Psoas muscle (tissue), 7 donors: ENCODE measurements at regions not wholly inside any gene's neighbourhood (a gene's known extent, or its start where the extent isn't known, plus 50 kb on each side); places are given as distances from the start of the nearest gene placed in this dataset.

ENCODE experiments used
- ATAC-seq, 4 donors: fragments of 200-7000 bp; cut with Tn5 transposase; one replicate each; pipeline ENCODE4 v1.9.1; 2020; ENCODE audit warnings: moderate library complexity in 3 of 4, mild to moderate bottlenecking in 2 of 4
- DNase-seq, 2 donors: peaks; one replicate each; pipeline ENCODE4 v3.0.0-alpha.2; 2020
- H3K27ac ChIP-seq: fragments of 200-600 bp; one replicate; pipeline ENCODE4 v1.8.0; 2022
- H3K27me3 ChIP-seq, 3 donors: fragments of 200-600 bp in 1 of 3; one replicate each; pipeline versions ENCODE4 v1.6.1 to v1.8.0; 2013 to 2022; ENCODE audit warnings: low read length in 2 of 3, mild to moderate bottlenecking in 2 of 3, moderate library complexity in 1 of 3; ENCODE audit not compliant: insufficient read depth in 3 of 3
- H3K36me3 ChIP-seq, 2 donors: fragments of 200-600 bp in 1 of 2; one replicate each; pipeline versions ENCODE4 v1.6.1 to v1.8.0; 2013 to 2022; ENCODE audit warnings: low read depth in 1 of 2, mild to moderate bottlenecking in 1 of 2, moderate library complexity in 1 of 2; ENCODE audit not compliant: insufficient read depth in 1 of 2
- H3K4me1 ChIP-seq: fragments of 200-600 bp; one replicate; pipeline ENCODE4 v1.8.0; 2022
- H3K4me3 ChIP-seq: fragments of 200-600 bp; one replicate; pipeline ENCODE4 v1.8.0; 2022; ENCODE audit warnings: mild to moderate bottlenecking
- H3K9me3 ChIP-seq: fragments of 200-600 bp; one replicate; pipeline ENCODE4 v1.8.0; 2022
- WGBS, 3 donors: extraction: QIAGEN DNeasy Blood & Tissue Kit; methylation state at CpG; one replicate each; pipeline versions ENCODE4 v1.1.6 to v1.1.7; 2013; 5-methylcytosine and 5-hydroxymethylcytosine counted together
- intact Hi-C, 2 donors: fragments of 100-400 bp; cut with DNase I; formaldehyde crosslinking; loops; one replicate each; pipeline versions ENCODE4 v1.11.0 to v1.14.2; 2022
- TF ChIP-seq, protein P1 (sequence below): fragments of 200-600 bp; IDR thresholded peaks from one replicate; pipeline ENCODE4 v1.8.0; 2022; ENCODE audit warnings: antibody characterized with exemption
- donor health status: healthy with polysubstance abuse.
- donor health status: DM: no; HTN: no; CAD: no; lungs with moderate emphysema.
- donor health status: Bipolar disorder and iron deficiency.
- donor health status: healthy.
- donor health status: DM: yes; HTN: yes; CAD: no.
- donor health status: DM: no; HTN: no; CAD: no.
- donor health status: DM: yes; HTN: yes; CAD: no.

DNA sequence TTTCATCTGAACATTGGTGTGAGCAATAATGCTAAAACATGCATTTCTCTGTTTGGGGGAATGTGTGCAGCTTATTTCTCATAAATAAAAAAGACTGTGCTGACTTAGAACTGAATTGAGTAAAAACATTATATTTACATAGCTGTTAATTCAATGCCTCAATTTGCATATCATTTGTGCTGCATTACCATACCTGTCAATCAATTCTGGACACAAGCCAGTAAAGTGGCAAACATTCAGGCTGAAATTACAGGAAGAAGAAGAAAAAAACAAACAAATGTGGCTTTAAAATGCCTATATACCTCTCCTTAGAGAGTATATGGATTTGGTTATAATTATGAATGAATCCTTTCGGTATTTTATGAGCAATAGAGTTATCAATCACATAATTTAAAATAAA, 380.1 kb upstream of the GBE1 start:
- intact Hi-C loops: no loop called here
- WGBS, 3 donors: 93 to 100% (median 93%) methylated on average over 1 of the region's 1 CpG

DNA sequence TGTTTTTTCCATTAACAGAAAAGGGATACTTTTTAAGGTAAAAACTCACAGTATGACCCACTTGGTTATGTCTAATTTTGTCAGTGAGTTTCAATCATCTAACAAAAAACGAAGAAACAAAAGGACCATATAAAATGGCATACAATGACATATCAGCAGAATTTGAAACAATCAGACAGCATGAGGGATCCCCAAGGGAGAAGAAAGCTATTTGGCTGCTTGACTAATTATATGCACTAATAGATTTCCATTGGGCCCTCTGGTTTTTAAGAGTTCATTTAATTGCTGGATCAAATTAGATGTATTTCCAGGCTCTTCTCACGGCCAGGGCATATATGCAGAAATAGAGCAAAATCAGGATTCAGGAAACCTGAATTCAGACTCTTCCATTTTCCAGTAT, 376.4 kb upstream of the GBE1 start:
- Histone ChIP-seq H3K9me3 (no peaks in the 10 kb centered on the region), H3K27ac (no peak overlapping the region), H3K36me3 (no peaks in the 10 kb centered on the region), H3K4me1 (no peaks in the 10 kb centered on the region), H3K27me3 (no peaks in the 10 kb centered on the region), H3K4me3 (no peak overlapping the region)
- WGBS, 3 donors: 59 to 64% (median 60%) methylated on average over 2 of the region's 2 CpGs
- intact Hi-C loops: loop anchor here in 1 of 2 donors (10.0 kb wide), 1 partner anchor 473 kb away; no protein-coding TSS in a partner anchor
- DNase-seq: no peak
- TF ChIP-seq, protein P1, sequence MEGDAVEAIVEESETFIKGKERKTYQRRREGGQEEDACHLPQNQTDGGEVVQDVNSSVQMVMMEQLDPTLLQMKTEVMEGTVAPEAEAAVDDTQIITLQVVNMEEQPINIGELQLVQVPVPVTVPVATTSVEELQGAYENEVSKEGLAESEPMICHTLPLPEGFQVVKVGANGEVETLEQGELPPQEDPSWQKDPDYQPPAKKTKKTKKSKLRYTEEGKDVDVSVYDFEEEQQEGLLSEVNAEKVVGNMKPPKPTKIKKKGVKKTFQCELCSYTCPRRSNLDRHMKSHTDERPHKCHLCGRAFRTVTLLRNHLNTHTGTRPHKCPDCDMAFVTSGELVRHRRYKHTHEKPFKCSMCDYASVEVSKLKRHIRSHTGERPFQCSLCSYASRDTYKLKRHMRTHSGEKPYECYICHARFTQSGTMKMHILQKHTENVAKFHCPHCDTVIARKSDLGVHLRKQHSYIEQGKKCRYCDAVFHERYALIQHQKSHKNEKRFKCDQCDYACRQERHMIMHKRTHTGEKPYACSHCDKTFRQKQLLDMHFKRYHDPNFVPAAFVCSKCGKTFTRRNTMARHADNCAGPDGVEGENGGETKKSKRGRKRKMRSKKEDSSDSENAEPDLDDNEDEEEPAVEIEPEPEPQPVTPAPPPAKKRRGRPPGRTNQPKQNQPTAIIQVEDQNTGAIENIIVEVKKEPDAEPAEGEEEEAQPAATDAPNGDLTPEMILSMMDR: no peak
- ATAC-seq: no peak

More for the DNA sequence above, 380.1 kb upstream of the GBE1 start:
- Histone ChIP-seq H3K4me3 (no peak overlapping the region), H3K27me3 (no peaks in the 10 kb centered on the region), H3K27ac (no peak overlapping the region), H3K9me3 (no peaks in the 10 kb centered on the region), H3K36me3 (no peaks in the 10 kb centered on the region), H3K4me1 (no peaks in the 10 kb centered on the region)
- DNase-seq: no peak
- TF ChIP-seq, protein P1: no peak
- no peak for ATAC-seq

DNA sequence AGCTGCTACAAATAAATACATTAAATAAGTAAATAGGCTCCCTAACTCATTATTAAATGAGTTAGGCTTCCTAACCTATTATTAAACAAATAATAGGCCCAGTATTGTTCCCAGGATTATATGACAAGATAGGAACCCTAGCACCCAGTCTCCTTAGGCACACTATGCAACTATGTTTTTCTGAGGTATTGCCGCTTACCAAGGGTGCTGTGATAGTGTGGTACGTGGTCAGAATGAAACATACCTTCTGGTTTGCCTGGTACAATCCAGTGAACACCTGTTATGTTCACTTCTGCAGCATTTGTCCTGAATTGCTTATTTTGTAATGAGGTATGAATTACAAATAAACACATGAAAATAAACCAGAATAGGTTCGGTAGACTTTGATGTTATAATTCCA, 375.6 kb upstream of the GBE1 start:
- Histone ChIP-seq H3K9me3 (no peaks in the 10 kb centered on the region), H3K27me3 (no peaks in the 10 kb centered on the region), H3K4me1 (no peaks in the 10 kb centered on the region), H3K27ac (no peak overlapping the region), H3K4me3 (no peak overlapping the region), H3K36me3 (no peaks in the 10 kb centered on the region)
- DNase-seq (no peak), ATAC-seq (no peak)
- TF ChIP-seq, protein P1: no peak
- WGBS, 3 donors: 72 to 84% (median 79%) methylated on average over 3 of the region's 3 CpGs
- intact Hi-C loops: loop anchor here in 1 of 2 donors (10.0 kb wide), 1 partner anchor 472 kb away; no protein-coding TSS in a partner anchor

DNA sequence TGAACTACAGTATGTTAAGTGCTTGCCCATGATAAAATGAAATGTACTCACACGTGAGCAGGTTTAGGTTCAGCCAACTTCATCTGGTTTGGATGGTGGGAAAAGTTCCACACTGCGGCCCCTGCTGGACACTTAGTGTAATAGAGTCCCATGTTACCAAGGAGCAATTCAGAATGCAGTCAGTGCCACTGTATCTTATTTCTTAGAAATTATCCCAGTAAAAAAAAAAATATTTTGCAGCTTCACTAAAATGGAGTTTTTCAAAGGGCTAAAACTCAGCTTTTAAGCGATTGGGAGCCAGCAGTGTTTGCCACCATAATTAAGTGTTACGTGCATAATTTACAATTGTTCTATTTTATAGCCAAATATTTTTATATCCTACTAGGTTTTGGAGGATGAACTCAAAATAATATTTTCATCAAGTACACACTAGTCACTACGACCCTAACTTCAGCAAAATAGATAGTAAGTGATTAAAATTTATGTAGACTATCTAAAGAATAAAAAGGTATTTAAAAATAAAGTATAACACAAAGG, 371.7 kb upstream of the GBE1 start:
- peak; percentile 76 to 93 (median 82) for ATAC-seq
- Histone ChIP-seq H3K27ac (no peak overlapping the region), H3K4me1 (no peaks in the 10 kb centered on the region), H3K4me3 (no peak overlapping the region), H3K27me3 (no peaks in the 10 kb centered on the region), H3K9me3 (no peaks in the 10 kb centered on the region), H3K36me3 (no peaks in the 10 kb centered on the region)
- TF ChIP-seq, protein P1: peak; percentile 87
- DNase-seq: peak; percentile 44 to 70
- 28 to 35% (median 31%) methylated on average over 5 of the region's 5 CpGs for WGBS, 3 donors
- intact Hi-C loops: loop anchor here (2.0 to 10.0 kb wide), 4 partner anchors 222 to 468 kb away; no protein-coding TSS in a partner anchor
